ENCODE measurements at regions not wholly inside any gene's neighbourhood (a gene's known extent, or its start where the extent isn't known, plus 50 kb on each side); places are given as distances from the start of the nearest gene placed in this dataset.

DNA sequence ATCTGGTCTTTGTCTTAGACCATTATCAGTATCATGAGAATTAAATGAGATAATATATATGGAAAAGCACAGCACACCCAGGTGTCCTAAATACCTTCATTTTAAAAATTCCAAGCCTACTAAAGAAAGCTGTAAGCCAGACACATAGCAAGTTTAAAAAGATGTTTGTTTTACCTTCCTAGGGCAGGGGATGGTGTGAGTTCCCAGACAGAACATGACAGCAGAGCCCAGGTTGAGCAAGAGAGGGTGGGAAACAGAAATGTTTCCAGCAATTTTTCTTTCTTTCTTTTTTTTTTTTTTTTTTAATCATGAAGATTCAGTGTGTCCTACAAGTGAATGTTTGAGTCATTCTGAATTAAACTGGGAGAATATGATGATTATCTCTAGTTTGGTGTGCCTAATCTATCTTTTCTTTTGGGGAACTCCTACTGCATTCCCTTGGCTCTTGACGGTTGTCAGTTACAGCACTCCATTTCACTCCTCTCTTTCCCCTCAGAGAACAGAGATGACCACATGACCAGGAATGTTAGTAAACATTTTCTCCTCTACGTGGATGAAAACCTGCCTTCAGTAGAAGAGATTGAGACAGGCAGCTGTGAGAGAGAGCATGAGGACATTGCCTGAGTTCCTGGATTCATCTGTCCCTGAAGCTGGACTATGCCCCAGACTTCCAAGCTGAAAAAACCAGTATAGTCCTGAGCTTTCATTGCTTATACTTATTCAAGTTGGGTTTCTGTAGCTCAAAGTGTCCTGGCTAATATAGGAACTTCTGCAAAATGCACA is 54.5 kb upstream of the ARL14 start:
- DNase-seq: no peak

DNA sequence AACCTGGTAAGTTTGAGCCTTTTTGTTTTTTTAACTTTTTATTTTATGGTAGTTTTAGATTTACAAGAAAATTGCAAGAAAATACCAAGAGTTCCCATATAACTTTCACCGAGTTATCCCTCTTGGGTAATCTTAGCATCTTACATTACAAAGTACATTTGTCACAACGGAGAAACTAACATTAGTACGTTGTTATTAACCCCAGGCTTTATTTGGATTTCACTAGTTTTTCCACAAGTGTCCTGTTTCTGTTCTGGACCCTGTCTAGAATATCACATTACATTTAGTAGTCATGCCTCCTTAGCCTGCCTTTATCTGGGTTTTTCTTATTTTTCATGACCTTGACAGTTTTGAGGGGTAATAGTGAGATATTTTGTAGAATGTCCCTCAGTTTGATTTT is 53.5 kb upstream of the KPNA4 start:
- Histone ChIP-seq H3K27ac (no peak overlapping the region), H3K9me3 (ENCODE audit: severe bottlenecking) (no peaks in the 10 kb centered on the region), H3K27me3 (ENCODE audit: insufficient read depth, low read depth, severe bottlenecking) (no peaks in the 10 kb centered on the region), H3K4me3 (ENCODE audit: low read depth, low read length) (no peak overlapping the region), H3K36me3 (no peaks in the 10 kb centered on the region)
- no peak for DNase-seq
- TF ChIP-seq, protein P1, sequence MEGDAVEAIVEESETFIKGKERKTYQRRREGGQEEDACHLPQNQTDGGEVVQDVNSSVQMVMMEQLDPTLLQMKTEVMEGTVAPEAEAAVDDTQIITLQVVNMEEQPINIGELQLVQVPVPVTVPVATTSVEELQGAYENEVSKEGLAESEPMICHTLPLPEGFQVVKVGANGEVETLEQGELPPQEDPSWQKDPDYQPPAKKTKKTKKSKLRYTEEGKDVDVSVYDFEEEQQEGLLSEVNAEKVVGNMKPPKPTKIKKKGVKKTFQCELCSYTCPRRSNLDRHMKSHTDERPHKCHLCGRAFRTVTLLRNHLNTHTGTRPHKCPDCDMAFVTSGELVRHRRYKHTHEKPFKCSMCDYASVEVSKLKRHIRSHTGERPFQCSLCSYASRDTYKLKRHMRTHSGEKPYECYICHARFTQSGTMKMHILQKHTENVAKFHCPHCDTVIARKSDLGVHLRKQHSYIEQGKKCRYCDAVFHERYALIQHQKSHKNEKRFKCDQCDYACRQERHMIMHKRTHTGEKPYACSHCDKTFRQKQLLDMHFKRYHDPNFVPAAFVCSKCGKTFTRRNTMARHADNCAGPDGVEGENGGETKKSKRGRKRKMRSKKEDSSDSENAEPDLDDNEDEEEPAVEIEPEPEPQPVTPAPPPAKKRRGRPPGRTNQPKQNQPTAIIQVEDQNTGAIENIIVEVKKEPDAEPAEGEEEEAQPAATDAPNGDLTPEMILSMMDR (IDR thresholded peaks at IDR 0.05; ENCODE audit: low read depth, low read length): no peak

More for the DNA sequence above, 54.5 kb upstream of the ARL14 start:
- Histone ChIP-seq H3K9me3 (ENCODE audit: severe bottlenecking) (no peaks in the 10 kb centered on the region), H3K36me3 (no peaks in the 10 kb centered on the region), H3K27me3 (ENCODE audit: insufficient read depth, low read depth, severe bottlenecking) (no peaks in the 10 kb centered on the region), H3K27ac (no peak overlapping the region), H3K4me3 (ENCODE audit: low read depth, low read length) (no peak overlapping the region)
- TF ChIP-seq, protein P1 (IDR thresholded peaks at IDR 0.05; ENCODE audit: low read depth, low read length): no peak

DNA sequence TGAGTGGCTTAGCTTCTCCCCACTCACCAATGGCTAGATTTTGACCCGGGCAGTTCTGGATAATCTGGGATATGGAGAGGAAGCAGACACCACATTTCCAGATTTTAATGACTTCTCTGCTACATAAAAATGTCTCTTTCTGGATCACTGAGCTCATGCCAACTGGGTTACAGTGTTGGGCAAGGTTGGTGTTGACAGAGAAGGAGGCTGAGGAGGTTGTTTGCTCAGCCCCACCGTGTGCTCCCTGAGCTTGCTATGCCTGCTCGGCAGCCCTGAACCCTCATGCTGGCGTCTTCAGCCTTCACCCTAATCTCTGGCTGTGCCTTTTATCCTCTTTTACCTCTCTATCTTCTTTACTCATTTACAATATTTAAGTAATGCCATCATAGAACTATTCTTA is 53.0 kb upstream of the KPNA4 start:
- Histone ChIP-seq H3K27ac (no peak overlapping the region), H3K9me3 (ENCODE audit: severe bottlenecking) (no peaks in the 10 kb centered on the region), H3K36me3 (no peaks in the 10 kb centered on the region), H3K4me3 (ENCODE audit: low read depth, low read length) (no peak overlapping the region), H3K27me3 (ENCODE audit: insufficient read depth, low read depth, severe bottlenecking) (no peaks in the 10 kb centered on the region)
- DNase-seq: no peak
- TF ChIP-seq, protein P1 (IDR thresholded peaks at IDR 0.05; ENCODE audit: low read depth, low read length): no peak

DNA sequence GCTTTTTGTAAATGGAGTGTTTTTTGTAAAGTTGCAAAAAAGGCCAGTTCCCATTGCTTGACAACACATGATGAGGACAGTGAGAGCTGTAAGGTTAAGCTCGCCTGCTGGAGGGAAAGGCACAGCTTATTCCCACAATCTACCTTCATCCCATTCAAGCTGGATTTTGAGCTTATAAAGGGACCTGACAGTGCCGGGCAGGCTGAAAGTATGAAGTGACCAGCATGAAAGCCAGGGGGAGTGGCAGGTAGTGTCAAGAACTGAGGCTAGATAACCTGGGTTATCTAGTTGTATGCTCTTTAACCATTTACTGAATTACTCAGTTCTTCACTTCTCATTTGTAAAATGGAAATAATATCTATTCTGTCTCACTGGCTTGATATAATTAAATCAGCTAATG is 52.3 kb upstream of the KPNA4 start:
- Histone ChIP-seq H3K27ac (no peak overlapping the region), H3K36me3 (no peaks in the 10 kb centered on the region), H3K9me3 (ENCODE audit: severe bottlenecking) (no peaks in the 10 kb centered on the region), H3K4me3 (ENCODE audit: low read depth, low read length) (no peak overlapping the region), H3K27me3 (ENCODE audit: insufficient read depth, low read depth, severe bottlenecking) (no peaks in the 10 kb centered on the region)
- DNase-seq: peak; percentile 34
- TF ChIP-seq, protein P1 (IDR thresholded peaks at IDR 0.05; ENCODE audit: low read depth, low read length): peak; percentile 10; the same call in 1 of the 2 replicates

DNA sequence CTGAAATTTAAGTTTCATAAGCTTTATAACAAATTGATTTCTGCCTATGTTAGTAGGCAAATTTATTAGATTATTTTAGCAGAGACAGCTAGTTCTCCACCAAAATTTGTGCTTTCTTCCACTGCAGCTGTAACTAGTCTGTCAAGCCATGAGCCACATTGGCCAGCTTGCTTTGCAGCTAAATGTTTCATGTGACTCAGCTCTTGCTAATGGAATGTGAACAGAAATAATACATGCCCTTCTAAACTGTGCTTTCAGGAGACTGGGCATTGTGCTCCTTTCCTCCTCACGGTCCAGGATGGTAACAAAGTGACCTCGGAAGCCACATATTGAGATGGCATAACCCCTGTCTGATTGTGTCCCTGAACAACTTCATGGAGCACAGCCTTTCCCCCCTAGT is 51.3 kb upstream of the KPNA4 start:
- Histone ChIP-seq H3K27me3 (ENCODE audit: insufficient read depth, low read depth, severe bottlenecking) (no peaks in the 10 kb centered on the region), H3K4me3 (ENCODE audit: low read depth, low read length) (no peak overlapping the region), H3K27ac (no peak overlapping the region), H3K36me3 (no peaks in the 10 kb centered on the region), H3K9me3 (ENCODE audit: severe bottlenecking) (no peaks in the 10 kb centered on the region)
- TF ChIP-seq, protein P1 (IDR thresholded peaks at IDR 0.05; ENCODE audit: low read depth, low read length): no peak
- no peak for DNase-seq

DNA sequence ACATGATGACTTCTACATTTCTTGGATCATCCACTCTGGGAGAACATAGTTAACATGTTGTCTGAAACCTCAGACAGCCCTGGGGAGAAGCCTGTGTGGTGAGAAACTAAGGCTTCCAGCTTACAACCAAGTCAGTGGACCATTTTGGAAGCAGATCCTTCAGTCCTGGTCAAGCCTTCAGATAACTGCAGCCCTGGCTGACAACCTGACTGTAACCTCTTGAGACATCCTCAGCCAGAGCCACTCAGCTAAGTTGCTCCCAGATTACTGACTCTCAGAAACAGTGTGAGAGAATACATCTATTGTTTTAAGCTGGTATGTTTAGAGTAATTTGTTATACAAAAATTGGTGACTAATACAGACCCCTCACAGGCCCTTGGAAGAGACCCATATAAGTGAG is 50.9 kb upstream of the KPNA4 start:
- no peaks in the 10 kb centered on the region for H3K36me3 ChIP-seq
- no peaks in the 10 kb centered on the region for H3K9me3 ChIP-seq (ENCODE audit: severe bottlenecking)
- no peaks in the 10 kb centered on the region for H3K27me3 ChIP-seq (ENCODE audit: insufficient read depth, low read depth, severe bottlenecking)
- H3K27ac ChIP-seq: no peak overlapping the region
- no peak for DNase-seq
- TF ChIP-seq, protein P1 (IDR thresholded peaks at IDR 0.05; ENCODE audit: low read depth, low read length): no peak
- no peak overlapping the region for H3K4me3 ChIP-seq (ENCODE audit: low read depth, low read length)

Measured in WERI-Rb-1 (cell line).